Stimulated activated CD4-positive, alpha-beta T cell treated with anti-CD3 and anti-CD28 coated beads, Interleukin-2, amount 100 ng/mL, for 48 hours (primary cell): ENCODE measurements at regions not wholly inside any gene's neighbourhood (a gene's known extent, or its start where the extent isn't known, plus 50 kb on each side); places are given as distances from the start of the nearest gene placed in this dataset.

ENCODE experiments used
- DNase-seq, 2 donors: peaks; one replicate each; pipeline ENCODE4 v3.0.0-alpha.2; 2020

GRCh38 chr1:212528501-212528900, 80.1 kb upstream of the ATF3 start:
- no peak for DNase-seq

GRCh38 chr1:212529211-212529741, 79.3 kb upstream of the ATF3 start:
- no peak for DNase-seq

- DNase-seq, result no peak
Observed at GRCh38 chr1:212531267-212531666, 77.3 kb upstream of the ATF3 start.

GRCh38 chr1:212531796-212532195, 76.8 kb upstream of the ATF3 start:
- DNase-seq, result no peak

GRCh38 chr1:212532469-212533147, 76.0 kb upstream of the ATF3 start:
- DNase-seq, result no peak

GRCh38 chr1:212533148-212533517, 75.4 kb upstream of the ATF3 start:
- no peak for DNase-seq

- DNase-seq, result no peak
Observed at GRCh38 chr1:212536586-212536985, 72.0 kb upstream of the ATF3 start.

- no peak for DNase-seq
Observed at GRCh38 chr1:212537610-212538009, 71.0 kb upstream of the ATF3 start.

- DNase-seq, result no peak
Observed at GRCh38 chr1:212539737-212540430, 68.7 kb upstream of the ATF3 start.

- no peak for DNase-seq
Observed at GRCh38 chr1:212542761-212543187, 65.8 kb upstream of the ATF3 start.

GRCh38 chr1:212544110-212544509, 64.5 kb upstream of the ATF3 start:
- no peak for DNase-seq

GRCh38 chr1:212545941-212546635, 62.5 kb upstream of the ATF3 start:
- no peak for DNase-seq

- no peak for DNase-seq
Observed at GRCh38 chr1:212549503-212550017, 59.0 kb upstream of the ATF3 start.

GRCh38 chr1:212551929-212552328, 56.6 kb upstream of the ATF3 start:
- DNase-seq, result no peak

GRCh38 chr1:212553676-212554075, 54.9 kb upstream of the ATF3 start:
- DNase-seq, result no peak

GRCh38 chr1:212554401-212554800, 54.2 kb upstream of the ATF3 start:
- DNase-seq, result no peak

- DNase-seq, result no peak
Observed at GRCh38 chr1:212555426-212555825, 53.1 kb upstream of the ATF3 start.

- DNase-seq, result no peak
Observed at GRCh38 chr1:212556822-212557549, 51.6 kb upstream of the ATF3 start.

- no peak for DNase-seq
Observed at GRCh38 chr1:212557739-212558692, 50.5 kb upstream of the ATF3 start.

GRCh38 chr1:212558693-212559480, 49.7 kb upstream of the ATF3 start:
- peak; percentile 83 to 91 for DNase-seq
